ENCODE measurements at regions not wholly inside any gene's neighbourhood (a gene's known extent, or its start where the extent isn't known, plus 50 kb on each side); places are given as distances from the start of the nearest gene placed in this dataset.

GRCh38 chr1:190599670-190600069 is 122.0 kb upstream of the BRINP3 start:
- no peak overlapping the region for H2AFZ ChIP-seq (ENCODE audit: control insufficient read depth, low read depth, low read length)
- no peak overlapping the region for H3K27ac ChIP-seq (ENCODE audit: control insufficient read depth, insufficient read depth)
- H3K4me3 ChIP-seq, result no peak overlapping the region
- intact Hi-C loops (cut with micrococcal nuclease; ENCODE audit: unreplicated experiment), result no loop called here
- SMC1A ChIA-PET (ENCODE audit: uncharacterized antibody, unreplicated experiment), result no interaction called here
- CTCF ChIA-PET, result interaction anchor here (0.6 kb wide), 1 partner anchor 1711 kb away, joined by 3 read pairs; no protein-coding TSS in a partner anchor
- H3K36me3 ChIP-seq (ENCODE audit: control insufficient read depth in 2 of 2, insufficient read depth in 2 of 2, low read length in 1 of 2), result no peaks in the 10 kb centered on the region
- no peaks in the 10 kb centered on the region for H3K79me2 ChIP-seq (ENCODE audit: control insufficient read depth, insufficient read depth, low read length)
- H4K20me1 ChIP-seq (ENCODE audit: control insufficient read depth, insufficient read depth), result no peaks in the 10 kb centered on the region
- no peaks in the 10 kb centered on the region for H3K4me1 ChIP-seq (ENCODE audit: control insufficient read depth, insufficient read depth, low read length)
- no peaks in the 10 kb centered on the region for H3K27me3 ChIP-seq (replicated peaks in 1 of 2; ENCODE audit: control insufficient read depth in 2 of 2, insufficient read depth in 2 of 2, low read length in 1 of 2)
- RAD21 ChIA-PET (ENCODE audit: unreplicated experiment), result no interaction called here
- H3K4me2 ChIP-seq (ENCODE audit: control insufficient read depth, insufficient read depth), result no peak overlapping the region
- H3K9me3 ChIP-seq (replicated peaks; ENCODE audit: control insufficient read depth, insufficient read depth, low read length), result no peaks in the 10 kb centered on the region
- no peak overlapping the region for H3K9ac ChIP-seq (ENCODE audit: control insufficient read depth, insufficient read depth, low read length)
- TF ChIP-seq NFYB (IDR thresholded peaks at IDR 0.05; ENCODE audit: insufficient read depth, low read depth, low read length) (no peak), RUNX3 (IDR thresholded peaks at IDR 0.05; ENCODE audit: low read length) (no peak), MEF2B (IDR thresholded peaks at IDR 0.05; ENCODE audit: partially characterized antibody, poor library complexity, severe bottlenecking) (no peak), HDAC6 (IDR thresholded peaks at IDR 0.05; ENCODE audit: unreplicated experiment) (no peak), ZNF622 (IDR thresholded peaks at IDR 0.05) (no peak), PAX8 (IDR thresholded peaks at IDR 0.05) (no peak), KLF5 (IDR thresholded peaks at IDR 0.05; ENCODE audit: partially characterized antibody) (no peak), YY1 (IDR thresholded peaks at IDR 0.05; ENCODE audit: low read depth, low read length) (no peak), USF2 (IDR thresholded peaks at IDR 0.05; ENCODE audit: borderline replicate concordance, low read depth, low read length) (no peak), KAT2A (conservative IDR thresholded peaks at IDR 0.05; ENCODE audit: control insufficient read depth, low read depth, low read length) (no peak), TAF1 (IDR thresholded peaks at IDR 0.05; ENCODE audit: borderline replicate concordance, low read depth, low read length) (no peak), RAD21 (IDR thresholded peaks at IDR 0.05; ENCODE audit: insufficient read depth, low read depth, low read length) (no peak), ZNF207 (IDR thresholded peaks at IDR 0.05; ENCODE audit: borderline replicate concordance) (no peak), FOXM1 (IDR thresholded peaks at IDR 0.05; ENCODE audit: low read depth, low read length) (no peak), YBX1 (IDR thresholded peaks at IDR 0.05) (no peak), ATF3 (IDR thresholded peaks at IDR 0.05; ENCODE audit: borderline replicate concordance, extremely low read depth, low read depth, low read length) (no peak), ETV6 (conservative IDR thresholded peaks at IDR 0.05 in 1 of 2, IDR thresholded peaks at IDR 0.05 in 1 of 2; ENCODE audit: borderline replicate concordance in 1 of 2, low read depth in 1 of 2) (no peak), SMAD1 (IDR thresholded peaks at IDR 0.05; ENCODE audit: low read depth, partially characterized antibody) (no peak)
- TF ChIP-seq, protein P1, sequence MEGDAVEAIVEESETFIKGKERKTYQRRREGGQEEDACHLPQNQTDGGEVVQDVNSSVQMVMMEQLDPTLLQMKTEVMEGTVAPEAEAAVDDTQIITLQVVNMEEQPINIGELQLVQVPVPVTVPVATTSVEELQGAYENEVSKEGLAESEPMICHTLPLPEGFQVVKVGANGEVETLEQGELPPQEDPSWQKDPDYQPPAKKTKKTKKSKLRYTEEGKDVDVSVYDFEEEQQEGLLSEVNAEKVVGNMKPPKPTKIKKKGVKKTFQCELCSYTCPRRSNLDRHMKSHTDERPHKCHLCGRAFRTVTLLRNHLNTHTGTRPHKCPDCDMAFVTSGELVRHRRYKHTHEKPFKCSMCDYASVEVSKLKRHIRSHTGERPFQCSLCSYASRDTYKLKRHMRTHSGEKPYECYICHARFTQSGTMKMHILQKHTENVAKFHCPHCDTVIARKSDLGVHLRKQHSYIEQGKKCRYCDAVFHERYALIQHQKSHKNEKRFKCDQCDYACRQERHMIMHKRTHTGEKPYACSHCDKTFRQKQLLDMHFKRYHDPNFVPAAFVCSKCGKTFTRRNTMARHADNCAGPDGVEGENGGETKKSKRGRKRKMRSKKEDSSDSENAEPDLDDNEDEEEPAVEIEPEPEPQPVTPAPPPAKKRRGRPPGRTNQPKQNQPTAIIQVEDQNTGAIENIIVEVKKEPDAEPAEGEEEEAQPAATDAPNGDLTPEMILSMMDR (IDR thresholded peaks at IDR 0.05 in 2 of 3, conservative IDR thresholded peaks at IDR 0.05 in 1 of 3; ENCODE audit: control insufficient read depth in 2 of 3, extremely low read depth in 1 of 3, insufficient read depth in 1 of 3, low read depth in 3 of 3, low read length in 3 of 3), result no peak
- POLR2A ChIA-PET, result no interaction called here
- DNase-seq (ENCODE audit: low read depth, low spot score) (no peak), FAIRE-seq (no peak), ATAC-seq (no peak)
- in situ Hi-C loops (cut with MboI), result no loop called here
- BruUV-seq (replicated peaks), result no TSS peak

Measured in GM12878 (cell line).